MM.1S (cell line): ENCODE measurements at regions not wholly inside any gene's neighbourhood (a gene's known extent, or its start where the extent isn't known, plus 50 kb on each side); places are given as distances from the start of the nearest gene placed in this dataset.

Experiments
- DNase-seq: peaks from one replicate; pipeline ENCODE4 v3.0.0-alpha.2; 2015
- H2AFZ ChIP-seq: fragments of 300-600 bp; sonication (generic); 2 replicates; pipeline ENCODE4 v1.6.0; 2016; ENCODE audit warnings: antibody characterized with exemption, low read length
- H3F3A ChIP-seq: fragments of 300-600 bp; sonication (generic); 2 replicates; pipeline ENCODE4 v1.6.1; 2016; ENCODE audit warnings: mild to moderate bottlenecking, antibody characterized with exemption, low read length, moderate library complexity, mixed read lengths; ENCODE audit not compliant: insufficient read depth
- H3K27ac ChIP-seq: fragments of 300-600 bp; sonication (generic); 2 replicates; pipeline ENCODE4 v1.5.1; 2016; ENCODE audit warnings: mild to moderate bottlenecking, low read length
- H3K27me3 ChIP-seq: fragments of 300-600 bp; sonication (generic); replicated peaks from 2 replicates; pipeline ENCODE4 v1.6.0; 2016; ENCODE audit warnings: low read length; ENCODE audit not compliant: insufficient read depth
- H3K36me3 ChIP-seq: fragments of 300-600 bp; sonication (generic); replicated peaks from 2 replicates; pipeline ENCODE4 v1.6.1; 2016; ENCODE audit warnings: mild to moderate bottlenecking, low read length, mixed read lengths; ENCODE audit not compliant: insufficient read depth
- H3K4me1 ChIP-seq: fragments of 300-600 bp; sonication (generic); 2 replicates; pipeline ENCODE4 v1.6.1; 2016; ENCODE audit warnings: low read length, mixed read lengths
- H3K4me2 ChIP-seq: fragments of 300-600 bp; sonication (generic); 2 replicates; pipeline ENCODE4 v1.6.0; 2016; ENCODE audit warnings: low read depth, low read length
- H3K4me3 ChIP-seq: fragments of 300-600 bp; sonication (generic); 2 replicates; pipeline ENCODE4 v1.5.1; 2016; ENCODE audit warnings: low read length, mixed read lengths
- H3K79me2 ChIP-seq: fragments of 300-600 bp; sonication (generic); 2 replicates; pipeline ENCODE4 v1.6.1; 2016; ENCODE audit warnings: mixed run types, low read length, mixed read lengths
- H3K9ac ChIP-seq: fragments of 300-600 bp; sonication (generic); 2 replicates; pipeline ENCODE4 v1.6.1; 2016; ENCODE audit warnings: low read length, mixed read lengths
- H3K9me2 ChIP-seq: fragments of 300-600 bp; sonication (generic); replicated peaks from 2 replicates; pipeline ENCODE4 v1.6.1; 2016; ENCODE audit warnings: mild to moderate bottlenecking, low read length, mixed read lengths; ENCODE audit not compliant: insufficient read depth
- H3K9me3 ChIP-seq: fragments of 300-600 bp; sonication (generic); replicated peaks from 2 replicates; pipeline ENCODE4 v1.6.1; 2016; ENCODE audit warnings: mild to moderate bottlenecking, low read length, mixed read lengths; ENCODE audit not compliant: insufficient read depth
- H4K20me1 ChIP-seq: fragments of 300-600 bp; sonication (generic); 2 replicates; pipeline ENCODE4 v1.6.1; 2016; ENCODE audit warnings: mild to moderate bottlenecking, low read length, moderate library complexity, mixed read lengths; ENCODE audit not compliant: insufficient read depth
- EZH2 ChIP-seq: fragments of 300-600 bp; sonication (generic); optimal IDR thresholded peaks from 2 replicates; pipeline ENCODE3; 2017; ENCODE audit warnings: low read depth, mild to moderate bottlenecking, antibody characterized with exemption, low read length, mixed read lengths
- EZH2phosphoT487 ChIP-seq: fragments of 300-600 bp; sonication (generic); IDR thresholded peaks from 2 replicates; pipeline ENCODE4 v1.6.1; 2018; ENCODE audit warnings: antibody characterized with exemption, low read length
- TF ChIP-seq, protein P1 (sequence below): fragments of 300-600 bp; sonication (generic); IDR thresholded peaks from 2 replicates; pipeline ENCODE4 v1.5.1; 2016; ENCODE audit warnings: antibody characterized with exemption, low read length, mixed read lengths

DNA sequence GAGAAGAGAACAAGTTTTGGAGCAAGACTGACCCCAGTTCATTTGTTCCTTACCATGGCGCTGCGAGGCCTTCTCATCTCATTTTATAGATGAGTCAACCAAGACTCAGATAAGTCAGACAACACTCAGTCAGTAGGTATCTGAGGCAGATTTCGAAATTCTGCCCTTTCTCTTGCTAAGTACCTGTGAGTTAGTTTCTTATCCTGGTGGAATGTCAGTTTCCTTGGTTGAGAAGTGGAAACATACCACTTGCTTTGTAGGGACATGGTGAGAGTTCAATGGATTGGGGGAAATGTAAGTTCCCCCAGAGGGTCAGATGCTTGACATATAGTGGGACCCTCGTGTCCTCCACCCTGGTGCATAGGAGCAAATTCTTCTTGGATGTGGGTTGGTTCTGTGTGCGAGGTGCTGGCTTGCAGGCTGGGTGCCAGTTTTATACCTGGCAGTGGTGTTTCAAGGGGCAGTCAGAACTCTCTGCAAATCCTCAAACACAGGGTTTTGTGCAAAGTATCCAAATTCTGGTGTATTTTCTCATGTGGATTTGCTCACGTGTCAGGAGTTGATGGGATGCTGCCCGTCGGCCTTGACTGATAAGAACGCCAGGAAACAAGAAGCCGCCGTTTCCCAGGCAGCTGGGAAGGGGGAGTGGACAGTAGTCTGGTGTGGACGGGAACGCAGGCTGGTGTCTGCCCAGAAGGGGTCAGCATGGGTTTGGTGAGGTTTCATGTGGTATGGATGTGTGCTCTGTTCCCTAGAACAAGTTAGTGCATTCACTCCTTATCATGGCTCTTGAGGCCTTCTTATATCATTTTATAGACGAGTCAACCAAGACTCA lies 61.1 kb upstream of the CIBAR2 start:
- no peak overlapping the region for H2AFZ ChIP-seq
- no peak for DNase-seq
- no peak overlapping the region for H3K4me3 ChIP-seq
- peaks cover 63% of the 10 kb centered on the region for H3K27me3 ChIP-seq
- H3F3A ChIP-seq, result no peaks in the 10 kb centered on the region
- no peak overlapping the region for H3K27ac ChIP-seq
- H3K9me3 ChIP-seq, result no peaks in the 10 kb centered on the region
- no peaks in the 10 kb centered on the region for H4K20me1 ChIP-seq
- H3K79me2 ChIP-seq, result no peaks in the 10 kb centered on the region
- H3K9ac ChIP-seq, result no peak overlapping the region
- H3K36me3 ChIP-seq, result no peaks in the 10 kb centered on the region
- TF ChIP-seq, protein P1, sequence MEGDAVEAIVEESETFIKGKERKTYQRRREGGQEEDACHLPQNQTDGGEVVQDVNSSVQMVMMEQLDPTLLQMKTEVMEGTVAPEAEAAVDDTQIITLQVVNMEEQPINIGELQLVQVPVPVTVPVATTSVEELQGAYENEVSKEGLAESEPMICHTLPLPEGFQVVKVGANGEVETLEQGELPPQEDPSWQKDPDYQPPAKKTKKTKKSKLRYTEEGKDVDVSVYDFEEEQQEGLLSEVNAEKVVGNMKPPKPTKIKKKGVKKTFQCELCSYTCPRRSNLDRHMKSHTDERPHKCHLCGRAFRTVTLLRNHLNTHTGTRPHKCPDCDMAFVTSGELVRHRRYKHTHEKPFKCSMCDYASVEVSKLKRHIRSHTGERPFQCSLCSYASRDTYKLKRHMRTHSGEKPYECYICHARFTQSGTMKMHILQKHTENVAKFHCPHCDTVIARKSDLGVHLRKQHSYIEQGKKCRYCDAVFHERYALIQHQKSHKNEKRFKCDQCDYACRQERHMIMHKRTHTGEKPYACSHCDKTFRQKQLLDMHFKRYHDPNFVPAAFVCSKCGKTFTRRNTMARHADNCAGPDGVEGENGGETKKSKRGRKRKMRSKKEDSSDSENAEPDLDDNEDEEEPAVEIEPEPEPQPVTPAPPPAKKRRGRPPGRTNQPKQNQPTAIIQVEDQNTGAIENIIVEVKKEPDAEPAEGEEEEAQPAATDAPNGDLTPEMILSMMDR, result no peak
- H3K4me2 ChIP-seq, result no peak overlapping the region
- H3K4me1 ChIP-seq, result no peaks in the 10 kb centered on the region
- H3K9me2 ChIP-seq, result no peaks in the 10 kb centered on the region

DNA sequence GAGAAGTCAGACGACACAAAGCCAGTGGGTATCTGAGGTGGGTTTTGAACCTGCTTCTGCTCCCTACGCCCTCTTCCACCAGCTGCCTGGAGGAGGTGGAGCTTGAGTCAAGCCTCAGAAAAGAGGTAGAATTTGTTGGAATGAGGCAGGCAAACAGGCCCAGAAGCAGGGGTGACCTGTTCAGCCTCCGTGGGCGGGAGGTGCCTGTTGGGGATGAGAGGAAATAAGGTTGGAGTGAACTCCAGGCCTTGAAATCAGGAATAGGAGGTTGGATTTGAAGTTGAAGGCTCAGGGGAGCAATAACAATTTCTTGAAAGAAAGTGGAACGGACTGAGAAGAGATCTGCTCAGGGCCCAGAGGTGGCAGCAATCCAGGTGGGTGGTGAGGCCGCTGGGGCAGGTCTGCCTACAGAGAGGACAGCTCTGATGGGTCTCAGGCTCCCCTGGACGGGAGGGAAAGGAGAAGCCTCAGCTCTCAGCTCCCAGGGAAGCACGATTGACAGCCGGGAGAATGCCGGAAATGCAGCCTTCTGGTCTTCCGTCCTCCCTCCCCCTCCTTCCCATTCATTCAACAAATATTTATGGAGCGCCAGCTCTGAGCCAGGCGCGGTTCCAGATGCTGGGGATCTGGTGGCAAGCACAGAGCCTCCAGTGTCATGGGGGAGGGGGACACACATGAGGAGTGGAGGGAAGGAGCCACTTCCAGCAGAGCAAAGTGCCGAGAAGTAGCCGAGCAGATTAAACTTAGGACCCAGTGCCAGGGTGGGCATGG lies 61.9 kb upstream of the CIBAR2 start:
- Histone ChIP-seq H3K79me2 (no peaks in the 10 kb centered on the region), H3K9me2 (no peaks in the 10 kb centered on the region), H3K4me2 (no peak overlapping the region), H3K27me3 (peaks cover 62% of the 10 kb centered on the region), H3K4me1 (no peaks in the 10 kb centered on the region), H3F3A (no peaks in the 10 kb centered on the region), H3K36me3 (no peaks in the 10 kb centered on the region), H2AFZ (no peak overlapping the region), H3K27ac (no peak overlapping the region), H3K4me3 (no peak overlapping the region), H3K9ac (no peak overlapping the region), H4K20me1 (no peaks in the 10 kb centered on the region), H3K9me3 (no peaks in the 10 kb centered on the region)
- TF ChIP-seq, protein P1, result no peak
- TF ChIP-seq EZH2, result no peak
- no peak for TF ChIP-seq EZH2phosphoT487
- DNase-seq, result no peak

DNA sequence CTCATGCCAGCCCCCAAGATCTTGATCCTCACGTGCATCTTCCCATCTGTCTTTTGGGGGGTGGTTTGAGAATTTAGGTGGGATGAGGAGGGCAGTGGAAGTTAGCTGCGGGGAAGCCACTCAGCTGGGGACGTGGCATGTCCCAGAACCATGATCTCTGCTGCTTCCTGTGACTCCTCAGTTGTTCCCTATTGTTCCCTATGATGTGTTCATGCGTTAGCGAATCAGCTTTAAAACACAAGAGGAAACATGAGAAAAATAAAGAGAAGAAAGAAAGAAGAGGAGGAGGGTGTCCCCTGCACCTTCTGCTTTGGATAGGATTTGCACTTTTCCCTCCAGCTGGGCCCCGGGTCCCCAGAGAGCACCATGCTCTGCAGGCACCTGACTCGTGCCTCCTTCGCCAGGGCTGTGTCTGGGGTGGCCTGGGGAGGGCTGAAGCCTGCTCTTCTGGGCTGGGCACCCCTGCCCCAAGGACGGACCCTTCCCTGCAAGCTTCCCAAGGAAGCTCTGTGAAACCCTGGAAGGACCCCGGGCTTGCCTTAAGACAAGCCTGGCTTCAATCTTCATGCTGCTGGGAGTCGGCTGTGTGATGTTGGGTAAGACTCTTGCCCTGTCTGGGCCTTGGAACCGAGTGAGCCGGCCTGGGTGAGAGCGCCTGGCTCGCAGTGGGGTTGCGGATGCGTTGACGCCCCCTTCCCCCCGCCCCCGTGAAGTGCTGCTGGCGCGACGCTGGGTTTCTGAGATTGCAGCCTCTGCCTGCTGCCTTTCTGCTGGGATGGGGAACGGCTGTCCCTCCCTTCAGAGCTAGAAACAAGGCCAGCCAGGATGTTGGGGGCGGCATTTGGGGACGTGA lies 62.8 kb upstream of the CIBAR2 start:
- H4K20me1 ChIP-seq, result no peaks in the 10 kb centered on the region
- no peaks in the 10 kb centered on the region for H3K36me3 ChIP-seq
- peaks cover 72% of the 10 kb centered on the region for H3K27me3 ChIP-seq
- no peak overlapping the region for H3K4me3 ChIP-seq
- no peak overlapping the region for H3K9ac ChIP-seq
- H3K4me1 ChIP-seq, result no peaks in the 10 kb centered on the region
- no peaks in the 10 kb centered on the region for H3K79me2 ChIP-seq
- no peak for DNase-seq
- H3K27ac ChIP-seq, result no peak overlapping the region
- H2AFZ ChIP-seq, result no peak overlapping the region
- H3F3A ChIP-seq, result no peaks in the 10 kb centered on the region
- TF ChIP-seq EZH2phosphoT487 (no peak), EZH2 (no peak)
- TF ChIP-seq, protein P1, result no peak
- H3K9me2 ChIP-seq, result no peaks in the 10 kb centered on the region
- H3K4me2 ChIP-seq, result no peak overlapping the region
- no peaks in the 10 kb centered on the region for H3K9me3 ChIP-seq
